BJ (cell line): ENCODE measurements at regions not wholly inside any gene's neighbourhood (a gene's known extent, or its start where the extent isn't known, plus 50 kb on each side); places are given as distances from the start of the nearest gene placed in this dataset.

Experiments
- CTCF ChIA-PET: fragments of 350-600 bp; formaldehyde crosslinking; extraction: SDS; loops from one replicate; lab custom pipeline; 2021; ENCODE audit warnings: antibody characterized with exemption, inconsistent platforms; lab: Yijun Ruan, JAX
- POLR2A ChIA-PET: fragments of 300-600 bp; sonication (Branson Sonifier 250); formaldehyde crosslinking; extraction: SDS; loops from one replicate; lab custom pipeline; 2021; ENCODE audit warnings: antibody characterized with exemption; lab: Charles Lee
- DNase-seq: peaks from one replicate; pipeline ENCODE4 v3.0.0-alpha.2; 2011; ENCODE audit warnings: low read depth
- H3K27me3 ChIP-seq: 2 replicates; pipeline ENCODE4 v1.6.0; 2011; ENCODE audit warnings: low read length; ENCODE audit not compliant: control insufficient read depth, insufficient read depth
- H3K36me3 ChIP-seq: 2 replicates; pipeline ENCODE4 v1.5.1; 2011; ENCODE audit warnings: low read length; ENCODE audit not compliant: control insufficient read depth, insufficient read depth
- H3K4me3 ChIP-seq: 2 replicates; pipeline ENCODE4 v1.5.1; 2011; ENCODE audit warnings: low read depth, mild to moderate bottlenecking, control low read depth, low read length
- CTCF ChIP-seq: IDR thresholded peaks from 2 replicates; pipeline ENCODE4 v1.5.1; 2011; ENCODE audit warnings: low read depth, mild to moderate bottlenecking, control low read depth, inconsistent platforms, low read length, moderate library complexity; ENCODE audit not compliant: insufficient read depth

GRCh38 chr7:79548727-79549126, 95.3 kb upstream of the MAGI2 start:
- DNase-seq: no peak
- TF ChIP-seq CTCF: no peak
- no peak overlapping the region for H3K4me3 ChIP-seq
- no peaks in the 10 kb centered on the region for H3K36me3 ChIP-seq
- no peaks in the 10 kb centered on the region for H3K27me3 ChIP-seq
- ChIA-PET CTCF (no interaction called here), POLR2A (no interaction called here)

- POLR2A ChIA-PET: no interaction called here
- TF ChIP-seq CTCF: no peak
- no peak for DNase-seq
- Histone ChIP-seq H3K27me3 (no peaks in the 10 kb centered on the region), H3K36me3 (no peaks in the 10 kb centered on the region), H3K4me3 (no peak overlapping the region)
- CTCF ChIA-PET: no interaction called here
Measured at GRCh38 chr7:79547132-79547531, 93.7 kb upstream of the MAGI2 start.

GRCh38 chr7:79540592-79540991, 87.1 kb upstream of the MAGI2 start:
- no peak for DNase-seq
- CTCF ChIA-PET: no interaction called here
- POLR2A ChIA-PET: no interaction called here
- TF ChIP-seq CTCF: no peak
- H3K4me3 ChIP-seq: no peak overlapping the region
- no peaks in the 10 kb centered on the region for H3K27me3 ChIP-seq
- no peaks in the 10 kb centered on the region for H3K36me3 ChIP-seq

- ChIA-PET CTCF (no interaction called here), POLR2A (interaction anchor here (0.6 kb wide), 1 partner anchor 79 kb away, joined by 4 read pairs; no protein-coding TSS in a partner anchor)
- no peak for DNase-seq
- Histone ChIP-seq H3K36me3 (no peaks in the 10 kb centered on the region), H3K4me3 (no peak overlapping the region), H3K27me3 (no peaks in the 10 kb centered on the region)
- no peak for TF ChIP-seq CTCF
Measured at GRCh38 chr7:79534128-79534527, 80.7 kb upstream of the MAGI2 start.

GRCh38 chr7:79531905-79532664, 78.6 kb upstream of the MAGI2 start:
- TF ChIP-seq CTCF: no peak
- no peak overlapping the region for H3K4me3 ChIP-seq
- no peaks in the 10 kb centered on the region for H3K27me3 ChIP-seq
- H3K36me3 ChIP-seq: no peaks in the 10 kb centered on the region
- POLR2A ChIA-PET: no interaction called here
- CTCF ChIA-PET: no interaction called here
- DNase-seq: no peak
